Tibial nerve (tissue), 4 donors: ENCODE measurements at regions not wholly inside any gene's neighbourhood (a gene's known extent, or its start where the extent isn't known, plus 50 kb on each side); places are given as distances from the start of the nearest gene placed in this dataset.

Experiments used
- CTCF ChIP-seq, 5 experiments: fragments of 200-600 bp in 3 of 5; fragments of 450-650 bp in 2 of 5; sonication (generic) in 3 of 5; IDR thresholded peaks; one replicate each; pipeline ENCODE4 v1.5.1; 2016 to 2019; ENCODE audit warnings: antibody characterized with exemption in 5 of 5, mild to moderate bottlenecking in 3 of 5, moderate library complexity in 2 of 5
- EP300 ChIP-seq, 2 donors: sonication (generic); formaldehyde crosslinking; IDR thresholded peaks; one replicate each; pipeline ENCODE4 v1.6.1; 2017; ENCODE audit warnings: antibody characterized with exemption in 2 of 2, mild to moderate bottlenecking in 1 of 2
- POLR2A ChIP-seq, 2 donors: fragments of 450-650 bp; IDR thresholded peaks; one replicate each; pipeline ENCODE4 v1.6.1; 2017; ENCODE audit warnings: antibody characterized with exemption in 2 of 2, mild to moderate bottlenecking in 2 of 2, moderate library complexity in 2 of 2

DNA sequence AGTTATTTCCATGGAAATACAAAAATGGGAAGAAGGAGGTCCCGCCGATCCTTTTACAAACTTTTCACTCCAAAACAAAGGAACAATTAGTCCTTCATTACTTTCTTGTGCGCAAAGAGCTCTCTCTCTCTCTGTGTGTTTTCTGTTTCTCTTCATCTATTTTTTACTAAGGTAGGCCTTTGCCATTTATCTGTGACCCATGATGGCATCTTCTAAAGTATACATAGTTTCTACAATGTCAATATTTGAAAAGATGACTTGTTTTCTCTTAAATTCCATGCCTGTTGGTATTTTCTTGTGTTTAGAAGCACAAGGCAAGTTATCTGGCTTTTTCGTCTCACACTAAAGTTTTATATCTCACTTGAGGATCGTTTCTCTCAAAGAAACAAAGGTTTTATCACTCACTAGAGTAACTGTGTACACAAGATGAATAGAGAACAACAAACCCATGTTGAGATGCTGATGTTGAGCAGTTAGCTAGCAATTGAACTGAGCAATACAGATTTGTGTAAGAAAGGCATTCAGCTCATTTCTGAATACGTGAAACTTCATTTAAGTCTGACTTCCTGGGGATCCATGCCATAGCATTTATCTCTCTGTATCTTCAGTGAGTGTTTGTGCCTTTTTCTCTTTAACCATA lies 250.3 kb downstream of the GBA3 start:
- TF ChIP-seq CTCF (IDR thresholded peaks at IDR 0.05) (no peak), POLR2A (IDR thresholded peaks at IDR 0.05) (no peak), EP300 (IDR thresholded peaks at IDR 0.05) (no peak)
